Parathyroid adenoma (tissue), 2 donors: ENCODE measurements at regions not wholly inside any gene's neighbourhood (a gene's known extent, or its start where the extent isn't known, plus 50 kb on each side); places are given as distances from the start of the nearest gene placed in this dataset.

ENCODE experiments used
- H2AFZ ChIP-seq: fragments of 300-600 bp; sonication (generic); one replicate; pipeline ENCODE4 v1.7.0; 2017; ENCODE audit warnings: antibody characterized with exemption, mild to moderate bottlenecking
- H3K27ac ChIP-seq: fragments of 300-600 bp; sonication (generic); one replicate; pipeline ENCODE4 v1.7.0; 2017
- H3K27me3 ChIP-seq: fragments of 300-600 bp; sonication (generic); one replicate; pipeline ENCODE4 v1.7.0; 2017; ENCODE audit warnings: low read length; ENCODE audit not compliant: control insufficient read depth, insufficient read depth
- H3K36me3 ChIP-seq: fragments of 300-600 bp; sonication (generic); one replicate; pipeline ENCODE4 v1.7.0; 2017; ENCODE audit warnings: low read length; ENCODE audit not compliant: control insufficient read depth, insufficient read depth
- H3K4me1 ChIP-seq: fragments of 300-600 bp; sonication (generic); one replicate; pipeline ENCODE4 v1.7.0; 2017; ENCODE audit warnings: control low read depth
- H3K4me2 ChIP-seq: fragments of 300-600 bp; sonication (generic); one replicate; pipeline ENCODE4 v1.7.0; 2017; ENCODE audit warnings: low read length
- H3K4me3 ChIP-seq: fragments of 300-600 bp; sonication (generic); one replicate; pipeline ENCODE4 v1.7.0; 2017; ENCODE audit warnings: low read depth, low read length
- H3K79me2 ChIP-seq: fragments of 300-600 bp; sonication (generic); one replicate; pipeline ENCODE4 v1.7.0; 2017; ENCODE audit warnings: control low read depth
- H3K9ac ChIP-seq: fragments of 300-600 bp; sonication (generic); one replicate; pipeline ENCODE4 v1.7.0; 2017; ENCODE audit warnings: mild to moderate bottlenecking
- H3K9me3 ChIP-seq: fragments of 300-600 bp; sonication (generic); one replicate; pipeline ENCODE4 v1.7.0; 2017; ENCODE audit warnings: low read length; ENCODE audit not compliant: control insufficient read depth
- TF ChIP-seq, protein P1 (sequence below): fragments of 300-600 bp; sonication (generic); IDR thresholded peaks from one replicate; pipeline ENCODE4 v1.7.0; 2017; ENCODE audit warnings: antibody characterized with exemption, mild to moderate bottlenecking
- donor health status: primary hyperparathyroidism.

DNA sequence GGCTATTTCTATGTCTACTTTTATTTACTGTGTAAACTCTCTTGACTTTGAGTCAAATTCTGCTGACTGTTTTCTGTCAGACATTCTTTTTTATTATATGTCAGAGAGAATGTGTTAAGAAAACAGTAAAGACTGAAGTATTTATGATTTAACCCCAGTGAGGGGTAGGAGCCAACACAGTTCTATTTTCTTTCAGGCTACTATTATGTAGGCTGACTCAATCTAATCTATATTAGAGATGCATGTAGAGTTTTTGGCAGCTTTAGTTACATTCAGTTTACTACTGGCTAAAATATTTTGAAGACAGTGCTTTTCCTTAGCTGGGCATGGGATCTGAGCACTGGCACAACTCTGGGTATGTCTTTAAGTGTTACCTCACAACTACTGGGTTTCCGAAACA, 1108.0 kb downstream of the CDH11 start:
- no peak overlapping the region for H3K4me3 ChIP-seq
- no peak overlapping the region for H3K9ac ChIP-seq

DNA sequence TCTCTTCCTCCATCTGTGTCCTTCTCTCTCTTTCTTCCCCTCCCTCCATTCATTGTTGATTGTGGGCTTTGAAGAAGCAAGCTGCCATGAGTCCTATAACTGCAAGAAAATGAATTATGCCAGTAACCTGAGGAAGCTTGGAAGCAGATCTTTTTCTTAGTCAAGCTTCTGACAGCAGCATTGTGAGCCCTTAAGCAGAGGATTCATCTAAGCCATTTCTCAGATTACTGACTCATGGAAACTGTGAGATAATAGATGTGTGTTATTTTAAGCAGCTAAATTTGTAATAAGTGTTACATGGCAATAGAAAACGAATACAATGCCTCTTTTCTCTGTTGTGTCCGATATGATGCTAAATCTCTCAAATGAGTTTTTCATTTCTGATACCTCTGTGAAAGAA, 1109.7 kb downstream of the CDH11 start:
- no peaks in the 10 kb centered on the region for H3K27me3 ChIP-seq
- TF ChIP-seq, protein P1, sequence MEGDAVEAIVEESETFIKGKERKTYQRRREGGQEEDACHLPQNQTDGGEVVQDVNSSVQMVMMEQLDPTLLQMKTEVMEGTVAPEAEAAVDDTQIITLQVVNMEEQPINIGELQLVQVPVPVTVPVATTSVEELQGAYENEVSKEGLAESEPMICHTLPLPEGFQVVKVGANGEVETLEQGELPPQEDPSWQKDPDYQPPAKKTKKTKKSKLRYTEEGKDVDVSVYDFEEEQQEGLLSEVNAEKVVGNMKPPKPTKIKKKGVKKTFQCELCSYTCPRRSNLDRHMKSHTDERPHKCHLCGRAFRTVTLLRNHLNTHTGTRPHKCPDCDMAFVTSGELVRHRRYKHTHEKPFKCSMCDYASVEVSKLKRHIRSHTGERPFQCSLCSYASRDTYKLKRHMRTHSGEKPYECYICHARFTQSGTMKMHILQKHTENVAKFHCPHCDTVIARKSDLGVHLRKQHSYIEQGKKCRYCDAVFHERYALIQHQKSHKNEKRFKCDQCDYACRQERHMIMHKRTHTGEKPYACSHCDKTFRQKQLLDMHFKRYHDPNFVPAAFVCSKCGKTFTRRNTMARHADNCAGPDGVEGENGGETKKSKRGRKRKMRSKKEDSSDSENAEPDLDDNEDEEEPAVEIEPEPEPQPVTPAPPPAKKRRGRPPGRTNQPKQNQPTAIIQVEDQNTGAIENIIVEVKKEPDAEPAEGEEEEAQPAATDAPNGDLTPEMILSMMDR = no peak
- H3K4me2 ChIP-seq = no peak overlapping the region
- H3K9me3 ChIP-seq = no peaks in the 10 kb centered on the region
- no peaks in the 10 kb centered on the region for H3K79me2 ChIP-seq
- H3K9ac ChIP-seq = no peak overlapping the region
- no peak overlapping the region for H3K27ac ChIP-seq
- H3K36me3 ChIP-seq = no peaks in the 10 kb centered on the region
- no peak overlapping the region for H3K4me3 ChIP-seq
- no peaks in the 10 kb centered on the region for H3K4me1 ChIP-seq
- H2AFZ ChIP-seq = no peak overlapping the region

More for the DNA sequence above, 1108.0 kb downstream of the CDH11 start:
- Histone ChIP-seq H3K36me3 (no peaks in the 10 kb centered on the region), H2AFZ (no peak overlapping the region), H3K27me3 (no peaks in the 10 kb centered on the region), H3K9me3 (no peaks in the 10 kb centered on the region), H3K4me1 (no peaks in the 10 kb centered on the region), H3K27ac (no peak overlapping the region), H3K4me2 (no peak overlapping the region), H3K79me2 (no peaks in the 10 kb centered on the region)
- TF ChIP-seq, protein P1 = no peak

DNA sequence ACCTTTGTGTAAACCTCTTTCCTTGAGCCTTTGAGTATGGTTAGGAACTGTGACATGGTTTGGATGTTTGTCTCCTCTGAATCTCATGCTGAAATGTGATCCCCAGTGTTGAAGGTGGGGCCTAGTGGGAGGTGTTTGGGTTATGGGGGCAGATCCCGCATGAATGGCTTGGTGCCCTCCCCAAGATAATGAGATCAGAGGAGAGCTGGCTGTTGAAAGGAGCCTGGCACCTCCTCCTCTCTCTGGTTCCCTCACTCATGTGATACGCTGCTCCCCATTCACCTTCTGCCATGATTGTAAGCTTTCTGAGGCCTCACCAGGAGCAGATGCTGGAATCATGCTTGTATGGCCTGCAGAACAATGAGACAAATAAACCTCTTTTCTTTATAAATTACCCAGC, 1110.2 kb downstream of the CDH11 start:
- no peak overlapping the region for H3K4me2 ChIP-seq
- no peaks in the 10 kb centered on the region for H3K27me3 ChIP-seq
- TF ChIP-seq, protein P1 = no peak
- H2AFZ ChIP-seq = no peak overlapping the region
- no peaks in the 10 kb centered on the region for H3K36me3 ChIP-seq
- no peaks in the 10 kb centered on the region for H3K9me3 ChIP-seq
- no peak overlapping the region for H3K9ac ChIP-seq
- no peaks in the 10 kb centered on the region for H3K79me2 ChIP-seq
- no peaks in the 10 kb centered on the region for H3K4me1 ChIP-seq
- H3K4me3 ChIP-seq = no peak overlapping the region
- H3K27ac ChIP-seq = no peak overlapping the region

DNA sequence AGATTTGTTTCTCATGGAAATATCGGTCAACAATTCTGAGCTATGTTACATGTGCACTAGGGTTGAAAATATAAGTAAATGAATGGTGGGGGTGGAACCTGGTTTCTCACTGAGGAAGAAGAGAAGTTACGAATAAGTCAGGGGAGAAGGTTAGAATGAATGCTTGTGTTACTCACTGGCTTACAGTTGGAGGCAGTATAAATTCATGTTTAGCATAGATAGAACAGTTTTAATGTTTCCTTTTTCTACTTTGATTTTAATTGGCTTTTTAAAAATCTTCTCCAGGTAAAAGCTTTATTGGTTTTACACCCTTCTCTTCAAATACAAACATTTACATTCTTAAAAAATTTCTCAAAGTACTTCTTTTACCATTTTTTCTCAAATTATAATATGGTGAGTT, 1113.7 kb downstream of the CDH11 start:
- H3K4me2 ChIP-seq = no peak overlapping the region
- H3K36me3 ChIP-seq = no peaks in the 10 kb centered on the region

DNA sequence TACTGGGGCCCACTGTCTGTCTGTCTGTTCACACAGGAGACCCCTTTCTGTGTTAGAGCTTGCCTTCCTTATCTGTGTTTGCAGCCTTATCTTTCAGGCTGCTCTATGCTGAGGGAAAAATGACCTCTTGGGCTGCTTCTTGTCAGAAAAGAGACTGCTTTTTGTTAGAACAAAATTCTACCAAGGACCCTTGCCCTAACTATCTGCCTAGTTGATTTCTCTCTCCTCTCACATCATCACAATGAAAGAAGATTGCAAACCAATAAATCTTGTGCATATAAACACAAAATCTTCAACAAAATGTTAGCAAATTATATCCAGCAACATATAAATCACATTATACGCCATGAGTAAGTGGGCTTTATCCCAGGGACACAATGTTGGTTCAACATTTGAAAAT, 1117.7 kb downstream of the CDH11 start:
- TF ChIP-seq, protein P1 = no peak
- Histone ChIP-seq H3K4me1 (no peaks in the 10 kb centered on the region), H3K36me3 (no peaks in the 10 kb centered on the region), H3K4me3 (no peak overlapping the region), H3K4me2 (no peak overlapping the region), H3K27me3 (no peaks in the 10 kb centered on the region), H3K79me2 (no peaks in the 10 kb centered on the region), H3K27ac (no peak overlapping the region), H3K9me3 (no peaks in the 10 kb centered on the region), H2AFZ (no peak overlapping the region), H3K9ac (no peak overlapping the region)

More for the DNA sequence above, 1113.7 kb downstream of the CDH11 start:
- no peak overlapping the region for H3K27ac ChIP-seq
- H3K27me3 ChIP-seq = no peaks in the 10 kb centered on the region
- no peak overlapping the region for H3K9ac ChIP-seq
- H3K9me3 ChIP-seq = no peaks in the 10 kb centered on the region
- no peaks in the 10 kb centered on the region for H3K79me2 ChIP-seq
- TF ChIP-seq, protein P1 = no peak
- no peak overlapping the region for H2AFZ ChIP-seq
- H3K4me1 ChIP-seq = no peaks in the 10 kb centered on the region
- H3K4me3 ChIP-seq = no peak overlapping the region
